ENCODE measurements at regions not wholly inside any gene's neighbourhood (a gene's known extent, or its start where the extent isn't known, plus 50 kb on each side); places are given as distances from the start of the nearest gene placed in this dataset.
"Not testable (repeated sequence)": the region's sequence is repeated elsewhere in the genome, so short reads cannot be mapped to it uniquely, and the experiment has no call there.

DNA sequence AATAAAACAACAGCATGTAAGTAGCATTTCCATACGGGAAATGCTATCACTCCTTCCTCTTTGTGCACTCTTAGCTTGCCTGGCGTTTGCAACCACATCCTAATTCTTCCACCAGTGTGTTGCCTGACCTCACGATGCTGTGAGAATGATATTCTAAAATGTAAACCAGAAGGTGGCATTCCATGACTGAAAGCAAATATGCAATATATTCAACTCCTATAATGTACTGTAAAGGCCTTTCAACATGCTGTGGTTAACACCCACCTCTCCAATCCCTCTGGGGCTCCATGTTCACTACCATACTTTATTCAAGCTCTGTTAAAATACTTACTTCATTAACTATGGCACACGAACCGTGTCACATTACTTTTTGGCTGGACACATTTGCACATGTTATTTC is 420.6 kb upstream of the DEPDC1 start:
- ATAC-seq = no peak
- H3K9me3 Mint-ChIP-seq = peaks cover 4% of the 10 kb centered on the region

DNA sequence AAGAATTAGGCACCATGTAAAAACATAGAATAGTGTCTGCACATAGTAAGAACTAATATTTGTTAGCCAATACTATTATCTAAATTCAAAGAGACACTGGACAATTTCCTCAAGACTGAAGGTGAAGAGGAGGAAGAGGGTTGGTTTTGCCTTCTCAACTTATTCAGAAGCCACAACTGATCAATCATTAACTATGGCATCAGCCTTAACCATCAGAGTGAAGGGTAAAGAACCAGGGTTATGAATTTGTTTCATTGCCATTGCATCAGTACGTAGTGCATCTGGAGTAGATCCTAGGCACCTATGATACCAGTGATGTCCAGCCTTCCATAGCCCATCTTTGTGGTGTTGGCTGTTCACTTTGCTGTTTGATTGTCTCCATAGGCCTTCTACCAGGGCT is 421.7 kb upstream of the DEPDC1 start:
- H3K27ac Mint-ChIP-seq = no peak overlapping the region
- no peaks in the 10 kb centered on the region for H3K4me1 Mint-ChIP-seq
- H3K4me3 Mint-ChIP-seq = no peak overlapping the region
- H3K27me3 Mint-ChIP-seq = no peaks in the 10 kb centered on the region
- H3K36me3 Mint-ChIP-seq = no peaks in the 10 kb centered on the region
- H3K9me3 Mint-ChIP-seq = peaks cover under 1% of the 10 kb centered on the region
- no peak for ATAC-seq

More for the DNA sequence above, 420.6 kb upstream of the DEPDC1 start:
- Mint-ChIP-seq H3K4me1 (no peaks in the 10 kb centered on the region), H3K27me3 (no peaks in the 10 kb centered on the region), H3K27ac (no peak overlapping the region), H3K36me3 (no peaks in the 10 kb centered on the region), H3K4me3 (no peak overlapping the region)

DNA sequence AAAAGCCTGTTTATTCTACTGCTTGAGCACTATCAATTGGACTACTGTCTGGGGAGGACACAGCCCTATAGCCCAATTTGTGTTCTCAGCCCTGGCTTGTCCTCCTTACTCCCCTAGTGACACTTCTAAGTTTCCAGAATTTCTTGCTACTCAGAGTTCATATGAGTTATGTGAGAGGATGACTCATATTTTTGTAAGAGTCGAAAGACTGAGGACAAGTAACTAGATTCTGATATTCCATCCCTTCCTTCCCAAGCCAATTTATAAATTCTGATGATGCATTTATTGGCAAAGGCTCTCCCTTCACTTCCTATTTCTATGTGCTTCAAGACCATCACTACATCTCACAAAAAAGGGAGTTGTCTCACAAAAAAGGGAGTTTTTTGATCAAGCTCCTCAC is 422.2 kb upstream of the DEPDC1 start:
- no peak overlapping the region for H3K27ac Mint-ChIP-seq
- no peaks in the 10 kb centered on the region for H3K9me3 Mint-ChIP-seq
- ATAC-seq = no peak
- no peaks in the 10 kb centered on the region for H3K4me1 Mint-ChIP-seq
- H3K27me3 Mint-ChIP-seq = no peaks in the 10 kb centered on the region
- H3K4me3 Mint-ChIP-seq = no peak overlapping the region
- no peaks in the 10 kb centered on the region for H3K36me3 Mint-ChIP-seq

DNA sequence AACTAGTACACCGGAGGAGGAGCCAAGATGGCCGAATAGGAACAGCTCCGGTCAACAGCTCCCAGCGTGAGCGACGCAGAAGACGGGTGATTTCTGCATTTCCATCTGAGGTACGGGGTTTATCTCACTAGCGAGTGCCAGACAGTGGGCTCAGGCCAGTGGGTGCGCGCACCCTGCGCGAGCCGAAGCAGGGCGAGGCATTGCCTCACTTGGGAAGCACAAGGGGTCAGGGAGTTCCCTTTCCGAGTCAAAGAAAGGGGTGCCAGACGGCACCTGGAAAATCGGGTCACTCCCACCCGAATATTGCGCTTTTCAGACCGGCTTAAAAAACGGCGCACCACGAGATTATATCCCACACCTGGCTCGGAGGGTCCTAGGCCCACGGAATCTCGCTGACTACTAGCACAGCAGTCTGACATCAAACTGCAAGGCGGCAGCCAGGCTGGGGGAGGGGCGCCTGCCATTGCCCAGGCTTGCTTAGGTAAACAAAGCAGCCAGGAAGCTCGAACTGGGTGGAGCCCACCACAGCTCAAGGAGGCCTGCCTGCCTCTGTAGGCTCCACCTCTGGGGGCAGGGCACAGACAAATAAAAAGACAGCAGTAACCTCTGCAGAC is 426.7 kb upstream of the DEPDC1 start:
- H3K4me3 Mint-ChIP-seq, ATAC-seq, H3K9me3 Mint-ChIP-seq, H3K36me3 Mint-ChIP-seq, H3K27me3 Mint-ChIP-seq, H3K27ac Mint-ChIP-seq, H3K4me1 Mint-ChIP-seq: not testable (repeated sequence)

DNA sequence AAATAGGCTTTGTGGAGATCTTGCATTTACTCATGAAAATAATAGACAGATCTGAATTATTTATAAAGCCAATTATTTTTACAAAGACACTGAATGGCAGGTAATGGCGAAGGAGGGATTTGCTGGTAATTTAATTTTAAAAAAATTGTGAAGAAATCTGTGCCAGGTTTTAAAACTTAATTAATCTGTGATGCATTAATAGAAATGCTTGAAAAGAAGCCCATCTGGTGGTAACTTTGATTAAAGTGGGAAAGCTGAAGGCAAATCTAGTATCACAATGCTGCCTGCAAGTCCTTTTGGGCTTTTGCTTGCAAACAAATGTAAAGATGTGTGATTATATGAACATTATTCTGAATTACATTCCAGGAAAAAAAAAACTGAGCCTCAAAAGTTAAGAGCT is 433.2 kb upstream of the DEPDC1 start:
- no peak for ATAC-seq
- no peaks in the 10 kb centered on the region for H3K27me3 Mint-ChIP-seq
- H3K4me1 Mint-ChIP-seq = no peaks in the 10 kb centered on the region
- H3K27ac Mint-ChIP-seq = no peak overlapping the region
- no peak overlapping the region for H3K4me3 Mint-ChIP-seq
- peaks cover 2% of the 10 kb centered on the region for H3K9me3 Mint-ChIP-seq
- no peaks in the 10 kb centered on the region for H3K36me3 Mint-ChIP-seq

DNA sequence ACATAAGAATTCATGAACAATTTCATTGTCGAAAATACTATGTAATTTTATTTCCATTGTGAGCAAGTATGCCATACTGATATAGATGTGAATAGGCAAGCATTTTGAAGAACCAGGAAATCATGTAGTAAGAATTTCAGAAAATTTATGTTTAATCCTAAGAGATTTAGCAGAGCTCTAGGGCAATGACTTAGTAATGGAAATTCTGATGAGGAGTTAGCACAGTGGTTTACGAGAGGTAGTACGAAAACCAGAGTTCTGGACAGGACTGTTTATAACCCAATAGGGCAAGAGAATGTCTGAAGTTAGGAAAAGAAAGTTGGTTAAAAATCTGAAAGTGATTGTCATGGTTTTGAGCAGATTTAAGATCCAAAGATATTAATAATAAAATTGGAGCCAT is 439.6 kb upstream of the DEPDC1 start:
- no peaks in the 10 kb centered on the region for H3K36me3 Mint-ChIP-seq
- H3K27ac Mint-ChIP-seq = no peak overlapping the region
- peaks cover 5% of the 10 kb centered on the region for H3K9me3 Mint-ChIP-seq
- no peak overlapping the region for H3K4me3 Mint-ChIP-seq
- no peaks in the 10 kb centered on the region for H3K4me1 Mint-ChIP-seq
- no peak for ATAC-seq
- H3K27me3 Mint-ChIP-seq = no peaks in the 10 kb centered on the region

DNA sequence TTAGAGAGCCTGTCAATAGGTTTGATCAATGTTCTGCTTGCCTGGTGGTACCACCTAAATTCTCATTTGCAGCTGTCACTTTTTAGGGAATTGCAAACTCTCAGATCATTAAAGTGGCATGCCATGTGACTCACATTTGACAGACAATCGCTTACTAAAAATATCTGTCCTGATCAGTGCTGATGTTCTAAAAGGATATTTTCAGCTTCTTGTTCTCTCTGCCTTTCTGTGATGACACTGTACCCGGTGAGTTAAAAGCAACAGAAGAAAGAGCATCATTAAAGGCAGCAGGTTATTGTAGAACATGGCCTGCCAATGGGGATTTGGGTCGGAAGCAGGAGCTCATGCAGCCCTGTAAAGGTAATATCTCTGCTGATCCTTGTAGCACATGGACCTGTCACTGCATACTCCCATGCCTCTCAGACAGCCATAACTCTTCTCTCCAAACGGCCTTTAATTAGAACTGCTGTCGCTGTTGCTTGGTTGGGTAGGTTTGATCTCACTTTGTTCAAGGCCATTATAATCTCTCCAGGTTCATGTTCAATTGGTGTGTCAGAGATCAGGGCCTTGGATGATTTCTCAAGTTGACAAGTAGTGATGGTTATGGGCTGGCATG is 441.3 kb upstream of the DEPDC1 start:
- no peaks in the 10 kb centered on the region for H3K4me1 Mint-ChIP-seq
- no peaks in the 10 kb centered on the region for H3K27me3 Mint-ChIP-seq
- H3K9me3 Mint-ChIP-seq = peaks cover 3% of the 10 kb centered on the region
- H3K4me3 Mint-ChIP-seq = no peak overlapping the region
- H3K36me3 Mint-ChIP-seq = no peaks in the 10 kb centered on the region
- H3K27ac Mint-ChIP-seq = no peak overlapping the region
- no peak for ATAC-seq

DNA sequence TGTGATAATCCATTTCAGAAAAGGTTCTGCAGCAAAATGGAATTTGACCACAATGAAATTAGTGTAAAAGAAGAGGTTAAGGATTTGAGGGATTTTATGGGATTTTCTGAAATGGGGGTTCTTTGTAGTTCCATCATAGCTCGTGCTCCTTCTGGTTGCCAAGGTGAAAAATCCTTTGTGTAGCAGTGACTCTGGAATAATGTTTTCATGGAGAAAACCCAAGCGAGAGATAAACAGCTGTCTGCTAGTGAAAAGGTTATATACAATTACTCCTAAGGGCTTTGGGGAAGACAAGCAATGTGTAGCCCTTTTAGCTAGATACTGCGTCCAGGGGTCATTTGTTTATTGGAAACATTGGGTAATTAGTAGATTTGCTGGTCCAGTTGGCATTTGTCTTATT is 453.2 kb upstream of the DEPDC1 start:
- H3K27ac Mint-ChIP-seq = no peak overlapping the region

DNA sequence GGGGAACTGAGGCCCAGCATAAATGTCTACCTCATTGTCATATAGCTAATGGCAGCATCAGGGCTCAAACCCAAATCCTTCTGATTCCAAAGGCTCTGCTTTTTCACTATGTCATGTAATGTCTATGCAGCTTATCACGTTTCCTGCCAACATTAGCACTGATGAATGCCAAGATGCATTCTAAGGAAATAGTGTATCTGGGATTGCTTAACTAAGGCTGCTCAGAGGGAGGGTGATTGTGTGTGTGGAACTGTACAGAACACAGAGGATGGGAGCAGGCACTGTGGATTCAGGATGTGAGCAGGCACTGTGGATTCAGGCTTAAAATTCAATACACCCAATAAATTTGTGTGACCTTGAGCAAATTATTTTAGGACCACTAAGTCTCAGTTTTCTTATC is 456.4 kb upstream of the DEPDC1 start:
- Mint-ChIP-seq H3K4me1 (no peaks in the 10 kb centered on the region), H3K27me3 (no peaks in the 10 kb centered on the region), H3K27ac (no peak overlapping the region), H3K9me3 (peaks cover 8% of the 10 kb centered on the region), H3K36me3 (no peaks in the 10 kb centered on the region), H3K4me3 (no peak overlapping the region)
- no peak for ATAC-seq

More for the DNA sequence above, 453.2 kb upstream of the DEPDC1 start:
- peaks cover 3% of the 10 kb centered on the region for H3K9me3 Mint-ChIP-seq
- no peaks in the 10 kb centered on the region for H3K4me1 Mint-ChIP-seq
- no peak for ATAC-seq
- H3K27me3 Mint-ChIP-seq = no peaks in the 10 kb centered on the region
- no peak overlapping the region for H3K4me3 Mint-ChIP-seq
- no peaks in the 10 kb centered on the region for H3K36me3 Mint-ChIP-seq

DNA sequence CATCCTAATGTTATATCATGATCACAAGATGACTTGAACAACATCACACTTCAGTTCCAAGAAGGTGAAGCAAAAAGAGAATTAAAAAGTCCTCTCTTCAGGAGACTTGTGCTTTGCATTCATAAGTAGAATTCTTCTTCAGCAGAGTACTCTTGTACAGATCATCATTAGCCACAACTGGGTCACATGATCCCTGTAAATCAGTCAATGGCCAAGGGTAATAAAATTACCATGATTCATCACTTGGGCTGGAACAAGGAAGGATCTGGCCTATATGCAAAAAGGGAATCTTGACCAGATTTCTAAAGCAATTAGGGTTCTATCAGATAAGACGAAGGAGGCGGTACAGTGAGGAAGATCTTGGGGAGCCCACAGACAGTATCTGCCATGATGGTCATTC is 458.0 kb upstream of the DEPDC1 start:
- Mint-ChIP-seq H3K36me3 (no peaks in the 10 kb centered on the region), H3K4me1 (no peaks in the 10 kb centered on the region), H3K27ac (no peak overlapping the region), H3K4me3 (no peak overlapping the region), H3K9me3 (peaks cover 8% of the 10 kb centered on the region), H3K27me3 (no peaks in the 10 kb centered on the region)
- ATAC-seq = no peak

DNA sequence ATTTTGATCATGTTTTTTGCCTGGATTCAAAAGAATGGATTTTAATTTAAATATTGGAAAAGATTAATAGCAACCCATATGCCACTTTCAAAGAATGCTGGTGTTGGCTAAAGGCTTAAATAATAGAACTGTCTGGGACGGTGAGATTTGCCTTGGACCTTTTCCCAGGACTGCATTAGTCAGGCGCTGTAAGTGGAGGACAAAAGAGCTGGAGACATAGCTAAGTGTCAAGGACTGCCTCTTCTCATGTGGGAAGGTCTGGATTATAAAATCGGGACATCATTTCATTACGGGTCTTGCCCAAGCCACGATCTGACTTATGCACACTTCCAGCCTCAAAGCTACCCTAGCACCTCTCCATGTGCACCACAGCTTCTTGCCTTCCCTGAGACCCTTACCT is 458.5 kb upstream of the DEPDC1 start:
- Mint-ChIP-seq H3K9me3 (peaks cover 8% of the 10 kb centered on the region), H3K27ac (no peak overlapping the region), H3K4me3 (no peak overlapping the region), H3K4me1 (no peaks in the 10 kb centered on the region), H3K36me3 (no peaks in the 10 kb centered on the region), H3K27me3 (no peaks in the 10 kb centered on the region)
- ATAC-seq = no peak

DNA sequence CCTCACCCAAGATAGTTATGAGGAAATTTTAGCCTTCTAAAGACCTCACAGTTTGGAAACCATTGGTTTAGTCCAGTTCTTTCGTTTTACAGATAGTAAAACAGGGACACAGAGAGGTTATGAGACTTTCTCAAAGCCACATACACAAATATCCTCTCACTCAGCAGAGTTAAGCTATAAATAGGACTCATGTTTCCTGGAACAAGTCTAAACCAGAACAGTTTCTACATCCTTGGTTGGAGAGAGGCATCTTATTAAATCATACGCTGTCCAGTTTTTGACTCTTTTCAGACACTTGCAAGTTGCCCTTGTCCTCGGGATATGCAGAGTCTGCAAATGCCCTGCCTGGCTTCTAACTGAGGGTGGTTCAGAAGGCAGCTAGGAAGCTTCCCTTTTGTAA is 462.1 kb upstream of the DEPDC1 start:
- no peak for ATAC-seq
- no peaks in the 10 kb centered on the region for H3K4me1 Mint-ChIP-seq
- H3K27ac Mint-ChIP-seq = no peak overlapping the region
- H3K36me3 Mint-ChIP-seq = no peaks in the 10 kb centered on the region
- H3K9me3 Mint-ChIP-seq = peaks cover 5% of the 10 kb centered on the region
- no peak overlapping the region for H3K4me3 Mint-ChIP-seq
- H3K27me3 Mint-ChIP-seq = no peaks in the 10 kb centered on the region

DNA sequence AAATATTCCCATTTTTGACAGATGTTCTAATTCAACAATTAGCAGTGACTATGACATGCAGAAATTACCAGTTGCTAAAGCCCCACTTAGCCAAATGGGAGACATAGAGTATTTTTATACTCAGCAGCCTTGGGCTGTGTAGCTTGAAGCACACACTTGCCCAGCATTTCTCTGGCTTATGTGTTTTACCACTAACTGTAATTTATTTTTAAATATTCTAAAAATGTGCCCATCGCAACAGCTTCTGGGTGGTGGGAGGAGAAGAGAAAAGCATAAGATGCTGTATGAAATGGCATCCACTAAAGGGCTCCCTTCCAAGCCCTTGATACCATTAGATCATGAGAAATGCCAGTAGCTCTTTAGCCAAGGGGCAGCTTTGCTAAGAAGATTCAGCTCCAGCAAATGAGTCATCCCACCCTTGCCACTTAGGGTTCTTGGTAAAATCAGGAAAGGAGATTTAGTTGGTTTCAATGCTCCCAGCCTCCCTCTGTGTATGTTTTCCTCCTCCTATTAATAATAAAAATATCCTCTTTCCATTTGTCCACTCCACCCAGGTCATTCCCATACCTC is 462.7 kb upstream of the DEPDC1 start:
- no peak overlapping the region for H3K4me3 Mint-ChIP-seq
- ATAC-seq = no peak
- peaks cover 5% of the 10 kb centered on the region for H3K9me3 Mint-ChIP-seq
- H3K4me1 Mint-ChIP-seq = no peaks in the 10 kb centered on the region
- H3K27ac Mint-ChIP-seq = no peak overlapping the region
- H3K36me3 Mint-ChIP-seq = no peaks in the 10 kb centered on the region
- no peaks in the 10 kb centered on the region for H3K27me3 Mint-ChIP-seq

DNA sequence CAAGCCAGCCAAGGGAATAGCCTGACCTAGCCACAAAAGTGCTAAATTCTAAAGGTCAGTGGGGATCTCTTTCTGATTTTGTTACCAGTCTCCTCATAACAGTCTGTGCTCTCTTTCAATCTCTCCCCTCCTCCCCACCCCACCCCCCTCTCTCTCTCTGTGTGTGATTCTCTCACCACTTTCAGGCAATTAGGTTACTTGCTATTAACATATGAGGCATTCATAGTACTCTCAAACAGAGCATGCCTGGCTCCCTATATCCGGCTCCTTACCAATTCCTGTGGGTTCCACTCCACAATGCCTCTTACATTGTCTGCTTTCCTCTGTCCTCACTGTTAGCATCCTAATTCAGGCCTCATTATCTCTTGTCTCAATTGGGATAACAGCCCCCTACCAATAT is 464.3 kb upstream of the DEPDC1 start:
- H3K4me3 Mint-ChIP-seq = no peak overlapping the region
- H3K27ac Mint-ChIP-seq = no peak overlapping the region
- peaks cover 5% of the 10 kb centered on the region for H3K9me3 Mint-ChIP-seq
- no peaks in the 10 kb centered on the region for H3K27me3 Mint-ChIP-seq
- no peak for ATAC-seq
- H3K36me3 Mint-ChIP-seq = no peaks in the 10 kb centered on the region
- H3K4me1 Mint-ChIP-seq = no peaks in the 10 kb centered on the region

DNA sequence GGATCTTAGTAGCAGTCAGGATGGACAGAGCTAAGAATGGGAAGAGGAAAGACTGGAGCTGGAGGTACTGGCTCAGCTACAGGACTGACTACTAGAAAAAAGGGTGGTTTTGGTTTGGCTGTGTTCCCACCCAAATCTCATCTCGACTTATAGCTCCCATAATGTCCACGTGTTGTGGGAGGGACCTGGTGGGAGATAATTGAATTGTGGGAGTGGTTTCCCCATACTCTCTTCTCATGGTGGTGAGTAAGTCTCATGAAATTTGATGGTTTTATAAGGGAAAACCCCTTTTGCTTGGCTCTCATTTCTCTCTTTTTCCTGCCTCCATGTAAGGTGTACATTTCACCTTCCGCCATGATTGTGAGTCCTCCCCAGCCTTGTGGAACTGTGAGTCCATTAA is 466.5 kb upstream of the DEPDC1 start:
- H3K27ac Mint-ChIP-seq = no peak overlapping the region
- no peaks in the 10 kb centered on the region for H3K36me3 Mint-ChIP-seq
- H3K9me3 Mint-ChIP-seq = no peaks in the 10 kb centered on the region
- no peaks in the 10 kb centered on the region for H3K27me3 Mint-ChIP-seq
- ATAC-seq = no peak
- H3K4me1 Mint-ChIP-seq = no peaks in the 10 kb centered on the region
- no peak overlapping the region for H3K4me3 Mint-ChIP-seq

DNA sequence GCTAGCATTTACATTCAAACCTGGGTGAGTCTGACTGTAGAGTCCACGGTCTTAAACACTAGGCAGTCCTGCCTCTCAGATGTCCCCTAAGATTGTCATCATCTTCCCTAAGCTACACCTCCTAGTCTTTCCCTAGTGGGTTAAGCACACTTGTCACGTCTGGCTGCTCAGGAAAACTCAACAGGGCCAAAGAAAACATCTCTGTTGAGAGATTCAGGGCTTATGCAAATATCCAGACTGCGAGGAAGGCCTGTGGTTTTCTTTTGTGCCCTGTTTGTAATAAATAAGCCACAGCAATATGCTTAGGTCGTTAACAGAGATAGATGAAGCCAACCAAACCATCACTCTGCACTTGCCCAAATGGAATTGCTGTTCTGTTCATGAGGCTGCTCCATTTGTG is 472.6 kb upstream of the DEPDC1 start:
- Mint-ChIP-seq H3K27me3 (no peaks in the 10 kb centered on the region), H3K27ac (no peak overlapping the region), H3K4me3 (no peak overlapping the region), H3K4me1 (no peaks in the 10 kb centered on the region), H3K36me3 (no peaks in the 10 kb centered on the region), H3K9me3 (no peaks in the 10 kb centered on the region)
- ATAC-seq = no peak
